ENCODE measurements at regions not wholly inside any gene's neighbourhood (a gene's known extent, or its start where the extent isn't known, plus 50 kb on each side); places are given as distances from the start of the nearest gene placed in this dataset.

DNA sequence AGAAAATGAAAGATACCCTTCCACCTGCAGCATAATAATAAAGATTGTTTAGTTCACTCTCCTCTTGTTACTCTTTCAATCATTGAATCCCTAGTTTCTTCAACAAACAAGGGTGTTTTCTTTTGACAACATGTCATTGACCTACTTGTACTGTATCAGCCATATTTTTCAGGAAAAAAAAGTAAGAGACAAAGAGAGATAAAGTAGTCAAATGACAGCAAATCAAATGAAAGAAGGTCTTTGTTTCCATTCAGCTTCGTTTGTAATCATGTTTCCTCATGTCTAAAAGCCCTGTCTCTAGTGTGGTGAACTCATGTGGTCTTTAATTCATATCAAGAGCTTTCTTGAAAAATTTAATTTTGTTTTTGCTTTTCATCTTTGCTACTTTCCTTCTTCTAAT, 557.8 kb upstream of the LRATD1 start:
- H3K4me3 Mint-ChIP-seq = no peak overlapping the region
- peaks cover 6% of the 10 kb centered on the region for H3K4me1 Mint-ChIP-seq
- H3K27ac Mint-ChIP-seq = no peak overlapping the region
- Histone ChIP-seq H3K4me2 (no peak overlapping the region), H2AFZ (peak overlapping the region; percentile 3; the same call in 1 of the 2 replicates), H3K27ac (ENCODE audit: low read depth) (no peak overlapping the region), H4K20me1 (replicated peaks; ENCODE audit: insufficient read depth) (no peaks in the 10 kb centered on the region), H3F3A (replicated peaks; ENCODE audit: low read depth) (no peaks in the 10 kb centered on the region), H3K36me3 (ENCODE audit: insufficient read depth) (no peaks in the 10 kb centered on the region), H3K27me3 (ENCODE audit: insufficient read depth) (no peaks in the 10 kb centered on the region), H3K79me2 (replicated peaks; ENCODE audit: insufficient read depth) (no peaks in the 10 kb centered on the region), H3K9me2 (ENCODE audit: insufficient read depth) (no peaks in the 10 kb centered on the region), H3K4me3 (no peak overlapping the region), H3K4me1 (ENCODE audit: insufficient read depth) (no peaks in the 10 kb centered on the region)
- no peaks in the 10 kb centered on the region for H3K27me3 Mint-ChIP-seq (ENCODE audit: insufficient read depth, low read depth, poor library complexity)
- no peak for ATAC-seq
- no peak for DNase-seq (ENCODE audit: low spot score)
- no peaks in the 10 kb centered on the region for H3K9me3 Mint-ChIP-seq
- TF ChIP-seq, protein P1, sequence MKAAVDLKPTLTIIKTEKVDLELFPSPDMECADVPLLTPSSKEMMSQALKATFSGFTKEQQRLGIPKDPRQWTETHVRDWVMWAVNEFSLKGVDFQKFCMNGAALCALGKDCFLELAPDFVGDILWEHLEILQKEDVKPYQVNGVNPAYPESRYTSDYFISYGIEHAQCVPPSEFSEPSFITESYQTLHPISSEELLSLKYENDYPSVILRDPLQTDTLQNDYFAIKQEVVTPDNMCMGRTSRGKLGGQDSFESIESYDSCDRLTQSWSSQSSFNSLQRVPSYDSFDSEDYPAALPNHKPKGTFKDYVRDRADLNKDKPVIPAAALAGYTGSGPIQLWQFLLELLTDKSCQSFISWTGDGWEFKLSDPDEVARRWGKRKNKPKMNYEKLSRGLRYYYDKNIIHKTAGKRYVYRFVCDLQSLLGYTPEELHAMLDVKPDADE (IDR thresholded peaks at IDR 0.05) = no peak
- TF ChIP-seq CREB1 (CRISPR knock-in tag; IDR thresholded peaks at IDR 0.05; ENCODE audit: low read depth) (no peak), ZNF114 (CRISPR knock-in tag; IDR thresholded peaks at IDR 0.05) (no peak)
- TF ChIP-seq, protein P2, sequence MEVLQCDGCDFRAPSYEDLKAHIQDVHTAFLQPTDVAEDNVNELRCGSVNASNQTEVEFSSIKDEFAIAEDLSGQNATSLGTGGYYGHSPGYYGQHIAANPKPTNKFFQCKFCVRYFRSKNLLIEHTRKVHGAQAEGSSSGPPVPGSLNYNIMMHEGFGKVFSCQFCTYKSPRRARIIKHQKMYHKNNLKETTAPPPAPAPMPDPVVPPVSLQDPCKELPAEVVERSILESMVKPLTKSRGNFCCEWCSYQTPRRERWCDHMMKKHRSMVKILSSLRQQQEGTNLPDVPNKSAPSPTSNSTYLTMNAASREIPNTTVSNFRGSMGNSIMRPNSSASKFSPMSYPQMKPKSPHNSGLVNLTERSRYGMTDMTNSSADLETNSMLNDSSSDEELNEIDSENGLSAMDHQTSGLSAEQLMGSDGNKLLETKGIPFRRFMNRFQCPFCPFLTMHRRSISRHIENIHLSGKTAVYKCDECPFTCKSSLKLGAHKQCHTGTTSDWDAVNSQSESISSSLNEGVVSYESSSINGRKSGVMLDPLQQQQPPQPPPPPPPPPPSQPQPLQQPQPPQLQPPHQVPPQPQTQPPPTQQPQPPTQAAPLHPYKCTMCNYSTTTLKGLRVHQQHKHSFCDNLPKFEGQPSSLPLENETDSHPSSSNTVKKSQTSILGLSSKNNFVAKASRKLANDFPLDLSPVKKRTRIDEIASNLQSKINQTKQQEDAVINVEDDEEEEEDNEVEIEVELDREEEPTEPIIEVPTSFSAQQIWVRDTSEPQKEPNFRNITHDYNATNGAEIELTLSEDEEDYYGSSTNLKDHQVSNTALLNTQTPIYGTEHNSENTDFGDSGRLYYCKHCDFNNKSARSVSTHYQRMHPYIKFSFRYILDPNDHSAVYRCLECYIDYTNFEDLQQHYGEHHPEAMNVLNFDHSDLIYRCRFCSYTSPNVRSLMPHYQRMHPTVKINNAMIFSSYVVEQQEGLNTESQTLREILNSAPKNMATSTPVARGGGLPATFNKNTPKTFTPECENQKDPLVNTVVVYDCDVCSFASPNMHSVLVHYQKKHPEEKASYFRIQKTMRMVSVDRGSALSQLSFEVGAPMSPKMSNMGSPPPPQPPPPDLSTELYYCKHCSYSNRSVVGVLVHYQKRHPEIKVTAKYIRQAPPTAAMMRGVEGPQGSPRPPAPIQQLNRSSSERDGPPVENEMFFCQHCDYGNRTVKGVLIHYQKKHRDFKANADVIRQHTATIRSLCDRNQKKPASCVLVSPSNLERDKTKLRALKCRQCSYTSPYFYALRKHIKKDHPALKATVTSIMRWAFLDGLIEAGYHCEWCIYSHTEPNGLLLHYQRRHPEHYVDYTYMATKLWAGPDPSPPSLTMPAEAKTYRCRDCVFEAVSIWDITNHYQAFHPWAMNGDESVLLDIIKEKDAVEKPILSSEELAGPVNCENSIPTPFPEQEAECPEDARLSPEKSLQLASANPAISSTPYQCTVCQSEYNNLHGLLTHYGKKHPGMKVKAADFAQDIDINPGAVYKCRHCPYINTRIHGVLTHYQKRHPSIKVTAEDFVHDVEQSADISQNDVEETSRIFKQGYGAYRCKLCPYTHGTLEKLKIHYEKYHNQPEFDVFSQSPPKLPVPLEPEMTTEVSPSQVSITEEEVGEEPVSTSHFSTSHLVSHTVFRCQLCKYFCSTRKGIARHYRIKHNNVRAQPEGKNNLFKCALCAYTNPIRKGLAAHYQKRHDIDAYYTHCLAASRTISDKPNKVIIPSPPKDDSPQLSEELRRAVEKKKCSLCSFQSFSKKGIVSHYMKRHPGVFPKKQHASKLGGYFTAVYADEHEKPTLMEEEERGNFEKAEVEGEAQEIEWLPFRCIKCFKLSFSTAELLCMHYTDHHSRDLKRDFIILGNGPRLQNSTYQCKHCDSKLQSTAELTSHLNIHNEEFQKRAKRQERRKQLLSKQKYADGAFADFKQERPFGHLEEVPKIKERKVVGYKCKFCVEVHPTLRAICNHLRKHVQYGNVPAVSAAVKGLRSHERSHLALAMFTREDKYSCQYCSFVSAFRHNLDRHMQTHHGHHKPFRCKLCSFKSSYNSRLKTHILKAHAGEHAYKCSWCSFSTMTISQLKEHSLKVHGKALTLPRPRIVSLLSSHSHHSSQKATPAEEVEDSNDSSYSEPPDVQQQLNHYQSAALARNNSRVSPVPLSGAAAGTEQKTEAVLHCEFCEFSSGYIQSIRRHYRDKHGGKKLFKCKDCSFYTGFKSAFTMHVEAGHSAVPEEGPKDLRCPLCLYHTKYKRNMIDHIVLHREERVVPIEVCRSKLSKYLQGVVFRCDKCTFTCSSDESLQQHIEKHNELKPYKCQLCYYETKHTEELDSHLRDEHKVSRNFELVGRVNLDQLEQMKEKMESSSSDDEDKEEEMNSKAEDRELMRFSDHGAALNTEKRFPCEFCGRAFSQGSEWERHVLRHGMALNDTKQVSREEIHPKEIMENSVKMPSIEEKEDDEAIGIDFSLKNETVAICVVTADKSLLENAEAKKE (CRISPR knock-in tag; IDR thresholded peaks at IDR 0.05) = no peak
- TF ChIP-seq, protein P3, sequence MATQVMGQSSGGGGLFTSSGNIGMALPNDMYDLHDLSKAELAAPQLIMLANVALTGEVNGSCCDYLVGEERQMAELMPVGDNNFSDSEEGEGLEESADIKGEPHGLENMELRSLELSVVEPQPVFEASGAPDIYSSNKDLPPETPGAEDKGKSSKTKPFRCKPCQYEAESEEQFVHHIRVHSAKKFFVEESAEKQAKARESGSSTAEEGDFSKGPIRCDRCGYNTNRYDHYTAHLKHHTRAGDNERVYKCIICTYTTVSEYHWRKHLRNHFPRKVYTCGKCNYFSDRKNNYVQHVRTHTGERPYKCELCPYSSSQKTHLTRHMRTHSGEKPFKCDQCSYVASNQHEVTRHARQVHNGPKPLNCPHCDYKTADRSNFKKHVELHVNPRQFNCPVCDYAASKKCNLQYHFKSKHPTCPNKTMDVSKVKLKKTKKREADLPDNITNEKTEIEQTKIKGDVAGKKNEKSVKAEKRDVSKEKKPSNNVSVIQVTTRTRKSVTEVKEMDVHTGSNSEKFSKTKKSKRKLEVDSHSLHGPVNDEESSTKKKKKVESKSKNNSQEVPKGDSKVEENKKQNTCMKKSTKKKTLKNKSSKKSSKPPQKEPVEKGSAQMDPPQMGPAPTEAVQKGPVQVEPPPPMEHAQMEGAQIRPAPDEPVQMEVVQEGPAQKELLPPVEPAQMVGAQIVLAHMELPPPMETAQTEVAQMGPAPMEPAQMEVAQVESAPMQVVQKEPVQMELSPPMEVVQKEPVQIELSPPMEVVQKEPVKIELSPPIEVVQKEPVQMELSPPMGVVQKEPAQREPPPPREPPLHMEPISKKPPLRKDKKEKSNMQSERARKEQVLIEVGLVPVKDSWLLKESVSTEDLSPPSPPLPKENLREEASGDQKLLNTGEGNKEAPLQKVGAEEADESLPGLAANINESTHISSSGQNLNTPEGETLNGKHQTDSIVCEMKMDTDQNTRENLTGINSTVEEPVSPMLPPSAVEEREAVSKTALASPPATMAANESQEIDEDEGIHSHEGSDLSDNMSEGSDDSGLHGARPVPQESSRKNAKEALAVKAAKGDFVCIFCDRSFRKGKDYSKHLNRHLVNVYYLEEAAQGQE (IDR thresholded peaks at IDR 0.05; ENCODE audit: unreplicated experiment) = no peak
- TF ChIP-seq, protein P4, sequence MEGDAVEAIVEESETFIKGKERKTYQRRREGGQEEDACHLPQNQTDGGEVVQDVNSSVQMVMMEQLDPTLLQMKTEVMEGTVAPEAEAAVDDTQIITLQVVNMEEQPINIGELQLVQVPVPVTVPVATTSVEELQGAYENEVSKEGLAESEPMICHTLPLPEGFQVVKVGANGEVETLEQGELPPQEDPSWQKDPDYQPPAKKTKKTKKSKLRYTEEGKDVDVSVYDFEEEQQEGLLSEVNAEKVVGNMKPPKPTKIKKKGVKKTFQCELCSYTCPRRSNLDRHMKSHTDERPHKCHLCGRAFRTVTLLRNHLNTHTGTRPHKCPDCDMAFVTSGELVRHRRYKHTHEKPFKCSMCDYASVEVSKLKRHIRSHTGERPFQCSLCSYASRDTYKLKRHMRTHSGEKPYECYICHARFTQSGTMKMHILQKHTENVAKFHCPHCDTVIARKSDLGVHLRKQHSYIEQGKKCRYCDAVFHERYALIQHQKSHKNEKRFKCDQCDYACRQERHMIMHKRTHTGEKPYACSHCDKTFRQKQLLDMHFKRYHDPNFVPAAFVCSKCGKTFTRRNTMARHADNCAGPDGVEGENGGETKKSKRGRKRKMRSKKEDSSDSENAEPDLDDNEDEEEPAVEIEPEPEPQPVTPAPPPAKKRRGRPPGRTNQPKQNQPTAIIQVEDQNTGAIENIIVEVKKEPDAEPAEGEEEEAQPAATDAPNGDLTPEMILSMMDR (conservative IDR thresholded peaks at IDR 0.05; ENCODE audit: low read depth in 2 of 2) = no peak
- no peaks in the 10 kb centered on the region for H3K36me3 Mint-ChIP-seq (ENCODE audit: low read depth)
